Lung (tissue), 11 donors: ENCODE measurements at regions not wholly inside any gene's neighbourhood (a gene's known extent, or its start where the extent isn't known, plus 50 kb on each side); places are given as distances from the start of the nearest gene placed in this dataset.
"Not testable (repeated sequence)": the region's sequence is repeated elsewhere in the genome, so short reads cannot be mapped to it uniquely, and the experiment has no call there.

Experiments used
- ATAC-seq: fragments of 200-7000 bp; cut with Tn5 transposase; one replicate; pipeline ENCODE4 v1.9.1; 2020; ENCODE audit warnings: moderate number of reproducible peaks; ENCODE audit not compliant: insufficient read depth, low FRiP score
- DNase-seq, 3 donors: peaks; one replicate each; pipeline ENCODE4 v3.0.0-alpha.2; 2013 to 2017
- H3K27ac ChIP-seq, 2 donors: one replicate each; pipeline ENCODE4 v1.5.1; 2013; ENCODE audit warnings: mild to moderate bottlenecking in 2 of 2, moderate library complexity in 2 of 2, control low read depth in 1 of 2, inconsistent platforms in 1 of 2, low read depth in 1 of 2, low read length in 1 of 2
- H3K27me3 ChIP-seq, 3 donors: one replicate each; pipeline ENCODE4 v1.5.1; 2013; ENCODE audit warnings: low read length in 2 of 3; ENCODE audit not compliant: control insufficient read depth in 3 of 3, insufficient read depth in 3 of 3
- H3K36me3 ChIP-seq, 4 donors: one replicate each; pipeline ENCODE4 v1.5.1; 2013; ENCODE audit warnings: low read length in 4 of 4, mild to moderate bottlenecking in 1 of 4, moderate library complexity in 1 of 4; ENCODE audit not compliant: control insufficient read depth in 4 of 4, insufficient read depth in 4 of 4
- H3K4me1 ChIP-seq, 5 donors: one replicate each; pipeline ENCODE4 v1.5.1; 2013; ENCODE audit warnings: low read length in 5 of 5, mild to moderate bottlenecking in 2 of 5, moderate library complexity in 1 of 5; ENCODE audit not compliant: control insufficient read depth in 5 of 5, insufficient read depth in 5 of 5
- H3K4me3 ChIP-seq: one replicate; pipeline ENCODE4 v1.5.1; 2013; ENCODE audit warnings: mild to moderate bottlenecking, control low read depth, moderate library complexity
- H3K9ac ChIP-seq, 2 donors: one replicate each; pipeline ENCODE4 v1.5.1; 2013; ENCODE audit warnings: low read length in 2 of 2, control low read depth in 1 of 2; ENCODE audit not compliant: insufficient read depth in 1 of 2
- H3K9me3 ChIP-seq, 4 donors: one replicate each; pipeline ENCODE4 v1.5.1; 2013; ENCODE audit warnings: low read length in 3 of 4, mild to moderate bottlenecking in 1 of 4, moderate library complexity in 1 of 4; ENCODE audit not compliant: control insufficient read depth in 4 of 4, insufficient read depth in 3 of 4
- CTCF ChIP-seq: IDR thresholded peaks from 2 replicates; pipeline ENCODE4 v1.5.1; 2012; ENCODE audit warnings: mild to moderate bottlenecking; ENCODE audit errors: control extremely low read depth, extremely low read depth
- WGBS, 2 donors: extraction: QIAGEN DNeasy Blood & Tissue Kit; methylation state at CpG; one replicate each; pipeline ENCODE4 v1.1.7; 2013; 5-methylcytosine and 5-hydroxymethylcytosine counted together
- donor health status: control.
- donor health status: control.
- donor health status: Bipolar disorder and iron deficiency.
- donor health status: healthy.
- donor health status: DM: yes; HTN: yes; CAD: no.

- 89 to 92% methylated on average over 1 of the region's 1 CpG for WGBS, 2 donors
- DNase-seq (no peak), ATAC-seq (no peak)
- Histone ChIP-seq H3K4me1 (no peaks in the 10 kb centered on the region), H3K27me3 (no peaks in the 10 kb centered on the region), H3K9ac (no peak overlapping the region), H3K27ac (no peak overlapping the region), H3K9me3 (peaks cover 0 to 3% (median 0%) of the 10 kb centered on the region in 4 donors), H3K36me3 (no peaks in the 10 kb centered on the region), H3K4me3 (no peak overlapping the region)
- TF ChIP-seq CTCF: no peak
Measured at GRCh38 chr7:69309601-69310000, 288.7 kb upstream of the AUTS2 start.

GRCh38 chr7:69311489-69311888 lies 286.8 kb upstream of the AUTS2 start:
- ATAC-seq (no peak), DNase-seq (no peak)
- TF ChIP-seq CTCF: no peak
- H3K27ac ChIP-seq: no peak overlapping the region
- 87 to 97% methylated on average over 1 of the region's 1 CpG for WGBS, 2 donors
- H3K9ac ChIP-seq: no peak overlapping the region
- no peak overlapping the region for H3K4me3 ChIP-seq
- no peaks in the 10 kb centered on the region for H3K36me3 ChIP-seq
- H3K4me1 ChIP-seq: no peaks in the 10 kb centered on the region
- H3K27me3 ChIP-seq: no peaks in the 10 kb centered on the region
- H3K9me3 ChIP-seq: peaks cover 0 to 3% (median 0%) of the 10 kb centered on the region in 4 donors

- ATAC-seq, H3K4me3 ChIP-seq, H3K4me1 ChIP-seq, DNase-seq, H3K27me3 ChIP-seq, H3K27ac ChIP-seq, H3K9me3 ChIP-seq, H3K9ac ChIP-seq, H3K36me3 ChIP-seq: not testable (repeated sequence)
- WGBS, 2 donors: 95 to 97% methylated on average over 4 of the region's 4 CpGs
Measured at GRCh38 chr7:69313852-69314251, 284.4 kb upstream of the AUTS2 start.

- WGBS, 2 donors: 79 to 83% methylated on average over 10 of the region's 10 CpGs
- no peaks in the 10 kb centered on the region for H3K4me1 ChIP-seq
- peaks cover 0 to 2% (median 0%) of the 10 kb centered on the region in 4 donors for H3K9me3 ChIP-seq
- ATAC-seq: no peak
- no peak overlapping the region for H3K9ac ChIP-seq
- no peaks in the 10 kb centered on the region for H3K27me3 ChIP-seq
- no peak overlapping the region for H3K27ac ChIP-seq
- H3K36me3 ChIP-seq: no peaks in the 10 kb centered on the region
- TF ChIP-seq CTCF: no peak
- DNase-seq: no peak
- no peak overlapping the region for H3K4me3 ChIP-seq
Measured at GRCh38 chr7:69318794-69319193, 279.5 kb upstream of the AUTS2 start.
